Skin epidermis (tissue), 12 donors: ENCODE measurements at regions not wholly inside any gene's neighbourhood (a gene's known extent, or its start where the extent isn't known, plus 50 kb on each side); places are given as distances from the start of the nearest gene placed in this dataset.

Source experiments
- H3K27ac ChIP-seq, 21 experiments: fragments of 200-600 bp; sonication (generic) in 11 of 21; one replicate each; pipeline ENCODE4 v1.5.0; 2020; ENCODE audit warnings: mild to moderate bottlenecking in 3 of 21, inconsistent platforms in 2 of 21, moderate library complexity in 2 of 21
- H3K4me3 ChIP-seq, 7 experiments: fragments of 200-600 bp; sonication (generic) in 2 of 7; one replicate each; pipeline ENCODE4 v1.5.0; 2020; ENCODE audit warnings: inconsistent platforms in 2 of 7, mild to moderate bottlenecking in 2 of 7, moderate library complexity in 1 of 7

GRCh38 chr13:109672545-109672944 is 113.8 kb downstream of the IRS2 start:
- Histone ChIP-seq H3K4me3 (no peak overlapping the region), H3K27ac (no peak overlapping the region)

DNA sequence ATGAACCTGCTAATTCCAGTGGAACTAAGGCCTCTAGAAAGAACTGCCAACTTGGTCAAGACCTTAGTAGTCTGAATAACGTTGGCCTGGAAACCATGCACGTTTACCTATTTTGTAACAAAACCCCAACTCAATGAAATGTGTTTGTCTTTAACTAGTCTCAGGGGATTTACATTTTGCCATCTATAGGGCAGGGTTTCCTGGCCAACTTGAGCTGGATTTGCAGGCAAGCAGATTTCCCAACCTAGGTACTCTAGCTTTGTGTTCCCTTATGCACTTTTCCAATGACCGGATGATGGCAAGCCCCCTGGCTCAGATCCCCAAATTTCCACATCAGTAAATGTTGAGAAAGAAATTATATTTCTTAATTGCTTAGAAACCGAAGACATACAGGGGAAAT is 114.5 kb downstream of the IRS2 start:
- Histone ChIP-seq H3K27ac (no peak overlapping the region), H3K4me3 (no peak overlapping the region)

GRCh38 chr13:109670776-109671175 is 115.6 kb downstream of the IRS2 start:
- Histone ChIP-seq H3K27ac (no peak overlapping the region), H3K4me3 (no peak overlapping the region)

DNA sequence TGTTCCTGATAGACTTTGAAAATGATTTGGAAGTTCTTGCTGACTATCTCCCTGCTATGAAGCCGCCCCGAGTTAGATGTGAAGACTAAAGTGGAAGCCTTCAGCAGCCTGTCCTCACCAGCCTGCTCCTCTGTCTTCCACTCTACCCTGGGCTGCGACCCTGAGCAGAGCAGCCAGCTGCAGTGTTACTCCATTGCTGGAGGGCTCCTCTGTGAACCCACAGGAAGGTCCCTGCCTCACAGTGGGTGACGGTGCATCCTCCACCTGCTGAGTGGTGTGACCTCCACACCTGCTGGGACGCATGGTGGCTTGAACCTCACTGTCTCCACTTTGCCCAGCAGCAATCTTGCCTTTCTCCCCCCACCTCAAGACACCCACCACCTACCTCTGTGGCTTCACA is 116.4 kb downstream of the IRS2 start:
- H3K27ac ChIP-seq = no peak overlapping the region
- no peak overlapping the region for H3K4me3 ChIP-seq

- Histone ChIP-seq H3K4me3 (no peak overlapping the region), H3K27ac (no peak overlapping the region)
Measured at GRCh38 chr13:109669234-109669612, 117.2 kb downstream of the IRS2 start.

DNA sequence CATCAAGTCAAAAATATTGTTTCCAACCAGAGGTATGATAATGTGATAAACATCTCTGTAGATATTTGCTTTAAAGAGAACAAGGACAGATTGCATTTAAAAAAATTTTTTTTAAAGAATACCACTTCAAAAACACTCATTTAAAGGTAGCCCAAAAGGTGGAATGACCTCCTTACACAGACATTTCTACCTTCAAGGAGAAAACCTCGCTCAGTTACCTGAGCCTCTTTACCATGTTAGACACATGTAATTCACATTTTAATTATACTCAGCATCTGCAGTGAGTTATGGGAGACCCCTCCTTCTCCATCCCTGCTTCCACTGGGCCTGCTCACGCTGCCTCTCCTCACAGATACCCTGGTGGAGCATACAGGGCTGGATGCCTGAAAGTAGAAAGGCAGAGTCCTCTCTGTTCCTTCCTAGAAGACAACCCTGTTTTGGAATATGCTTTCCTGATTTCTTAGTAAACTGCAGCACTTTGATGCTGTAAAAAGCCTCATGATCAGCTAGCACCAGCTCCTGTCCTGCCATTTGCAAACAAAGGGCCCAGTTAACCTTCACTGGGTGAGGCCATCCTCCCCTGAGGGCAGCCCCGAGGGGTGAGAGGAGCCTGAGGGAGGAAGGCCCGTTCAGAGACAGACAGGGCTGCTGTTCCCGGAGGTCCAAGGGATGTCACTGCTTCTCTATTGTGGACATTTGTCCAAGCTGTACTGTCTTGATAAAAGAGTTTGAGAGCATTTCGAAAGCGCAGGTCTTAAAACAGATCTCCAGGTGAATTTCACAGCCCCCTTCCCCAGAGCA is 117.8 kb downstream of the IRS2 start:
- peak overlapping the region in 1 of 21 experiments; percentile 30 for H3K27ac ChIP-seq

GRCh38 chr13:109667807-109668291 is 118.5 kb downstream of the IRS2 start:
- H3K4me3 ChIP-seq = no peak overlapping the region
- no peak overlapping the region for H3K27ac ChIP-seq

More for the DNA sequence above, 117.8 kb downstream of the IRS2 start:
- H3K4me3 ChIP-seq = no peak overlapping the region

- Histone ChIP-seq H3K4me3 (no peak overlapping the region), H3K27ac (no peak overlapping the region)
Measured at GRCh38 chr13:109667056-109667455, 119.3 kb downstream of the IRS2 start.

- H3K4me3 ChIP-seq = no peak overlapping the region
- no peak overlapping the region for H3K27ac ChIP-seq
Measured at GRCh38 chr13:109666656-109667055, 119.7 kb downstream of the IRS2 start.

DNA sequence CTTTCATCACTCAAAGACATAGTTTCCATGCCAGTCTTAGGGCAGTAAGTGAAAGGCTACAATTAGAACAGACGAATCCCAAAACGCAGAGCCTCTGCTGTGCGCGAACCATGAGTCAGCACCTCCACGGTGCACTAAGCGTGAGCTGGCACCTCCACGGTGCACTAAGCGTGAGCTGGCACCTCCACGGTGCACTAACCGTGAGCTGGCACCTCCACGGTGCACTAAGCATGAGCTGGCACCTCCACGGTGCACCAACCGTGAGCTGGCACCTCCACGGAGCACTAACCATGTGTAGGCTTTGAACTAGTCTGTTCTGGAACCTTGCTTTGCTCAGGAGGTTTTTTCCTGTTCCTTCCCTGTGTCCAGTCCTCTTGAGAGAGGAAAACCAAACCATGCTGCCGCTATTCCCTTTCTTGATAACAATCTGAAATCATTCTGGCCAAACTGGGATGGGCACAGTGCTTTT is 120.6 kb downstream of the IRS2 start:
- Histone ChIP-seq H3K27ac (no peak overlapping the region), H3K4me3 (no peak overlapping the region)

DNA sequence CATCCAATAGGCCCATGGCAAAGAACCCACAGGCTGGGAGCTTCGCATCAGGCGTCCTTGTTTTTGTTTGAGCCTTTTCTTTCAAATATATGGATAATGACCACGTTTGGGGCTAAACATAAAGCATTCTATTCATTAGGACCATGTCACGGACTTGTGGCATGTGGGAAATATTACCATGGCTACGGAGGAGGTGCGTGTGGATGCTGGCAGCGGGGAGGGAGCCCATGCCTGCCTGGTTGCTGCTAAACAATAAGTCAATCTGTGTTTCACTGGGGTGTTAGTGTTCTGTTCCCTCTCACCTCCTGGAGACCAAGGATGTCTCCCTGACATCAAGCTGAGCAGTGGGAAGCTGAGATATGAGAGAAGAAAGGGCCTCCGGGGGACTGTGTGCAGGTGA is 121.1 kb downstream of the IRS2 start:
- H3K4me3 ChIP-seq = no peak overlapping the region
- no peak overlapping the region for H3K27ac ChIP-seq

DNA sequence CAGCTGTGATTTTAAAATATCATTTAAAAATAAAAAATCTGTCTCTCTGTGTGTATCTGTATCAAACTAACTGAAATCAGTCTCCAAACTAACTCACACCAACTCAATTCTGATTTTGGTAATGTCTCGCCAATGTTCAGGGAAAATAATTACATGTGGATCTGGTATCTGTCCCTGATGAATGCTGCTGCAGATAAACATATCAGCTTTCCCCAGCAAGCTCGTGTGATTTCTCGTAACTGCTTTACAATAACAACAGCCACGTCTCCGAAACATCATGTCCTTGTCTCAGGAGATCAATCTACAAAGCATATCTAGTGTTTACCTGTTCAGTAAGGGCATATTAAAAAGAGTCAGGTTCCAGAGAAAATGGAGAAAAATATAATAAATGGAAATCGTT is 129.0 kb downstream of the IRS2 start:
- no peak overlapping the region for H3K4me3 ChIP-seq
- H3K27ac ChIP-seq = peak overlapping the region in 1 of 21 experiments; percentile 82

DNA sequence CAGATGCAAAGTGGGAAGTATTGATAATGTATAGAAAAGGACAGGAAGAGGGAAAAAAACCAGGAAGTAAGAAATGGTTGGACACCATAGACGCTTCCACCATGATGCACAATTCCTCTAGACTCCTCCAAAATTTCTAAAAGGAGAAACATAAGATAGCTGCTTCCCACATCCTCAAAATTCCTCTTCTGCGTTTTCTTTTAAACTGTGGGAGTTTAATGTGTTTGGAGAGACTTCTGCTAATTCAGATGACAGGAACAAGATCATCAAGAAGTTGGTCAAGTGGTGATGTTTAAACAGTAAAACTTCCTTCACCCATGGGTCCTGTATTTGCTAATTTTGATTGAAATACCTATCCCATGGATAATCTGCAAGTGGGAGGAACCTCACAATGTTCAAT is 130.2 kb downstream of the IRS2 start:
- Histone ChIP-seq H3K4me3 (no peak overlapping the region), H3K27ac (peak overlapping the region in 9 of 21 experiments; percentile 22 to 82 (median 45))

DNA sequence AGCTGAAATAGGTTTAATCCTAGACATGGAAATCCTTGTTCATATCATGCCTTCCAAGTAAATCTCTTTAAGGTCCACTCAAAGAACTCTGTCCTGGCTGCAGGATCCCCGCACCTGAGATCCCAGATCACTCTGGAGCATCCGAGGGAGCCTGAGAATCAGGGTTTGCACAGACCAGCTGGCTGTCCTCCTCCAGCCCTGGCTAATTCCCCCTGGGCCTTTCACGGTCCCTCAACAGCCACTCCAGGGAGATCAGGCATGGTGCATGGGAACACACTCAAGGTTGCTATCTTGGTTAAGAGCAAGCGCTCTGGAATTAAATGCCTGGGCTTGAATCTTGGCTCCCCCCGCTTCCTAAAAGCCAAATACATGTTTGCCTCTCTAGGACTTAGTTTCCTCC is 130.8 kb downstream of the IRS2 start:
- Histone ChIP-seq H3K4me3 (no peak overlapping the region), H3K27ac (peak overlapping the region in 15 of 21 experiments; percentile 15 to 82 (median 39))

DNA sequence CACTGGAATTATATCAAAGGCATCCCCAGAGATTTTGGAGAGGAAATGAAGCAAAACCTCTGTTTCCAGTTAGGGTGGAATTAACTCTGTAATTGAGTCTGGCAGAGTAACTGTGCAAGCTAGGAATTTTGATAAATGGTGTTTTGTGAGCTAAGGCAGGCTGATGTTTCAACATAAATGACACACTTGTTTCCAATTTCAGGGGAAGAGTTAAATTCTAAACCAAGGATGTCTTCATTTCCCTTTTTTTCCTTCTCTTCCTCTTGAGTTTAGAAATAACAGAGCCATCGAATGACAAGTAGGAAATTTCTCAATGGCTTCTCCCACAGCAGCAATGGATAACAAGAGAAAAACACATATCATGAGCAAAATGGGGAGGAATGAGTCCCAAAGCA is 131.2 kb downstream of the IRS2 start:
- no peak overlapping the region for H3K4me3 ChIP-seq
- H3K27ac ChIP-seq = peak overlapping the region in 11 of 21 experiments; percentile 22 to 82 (median 42)

DNA sequence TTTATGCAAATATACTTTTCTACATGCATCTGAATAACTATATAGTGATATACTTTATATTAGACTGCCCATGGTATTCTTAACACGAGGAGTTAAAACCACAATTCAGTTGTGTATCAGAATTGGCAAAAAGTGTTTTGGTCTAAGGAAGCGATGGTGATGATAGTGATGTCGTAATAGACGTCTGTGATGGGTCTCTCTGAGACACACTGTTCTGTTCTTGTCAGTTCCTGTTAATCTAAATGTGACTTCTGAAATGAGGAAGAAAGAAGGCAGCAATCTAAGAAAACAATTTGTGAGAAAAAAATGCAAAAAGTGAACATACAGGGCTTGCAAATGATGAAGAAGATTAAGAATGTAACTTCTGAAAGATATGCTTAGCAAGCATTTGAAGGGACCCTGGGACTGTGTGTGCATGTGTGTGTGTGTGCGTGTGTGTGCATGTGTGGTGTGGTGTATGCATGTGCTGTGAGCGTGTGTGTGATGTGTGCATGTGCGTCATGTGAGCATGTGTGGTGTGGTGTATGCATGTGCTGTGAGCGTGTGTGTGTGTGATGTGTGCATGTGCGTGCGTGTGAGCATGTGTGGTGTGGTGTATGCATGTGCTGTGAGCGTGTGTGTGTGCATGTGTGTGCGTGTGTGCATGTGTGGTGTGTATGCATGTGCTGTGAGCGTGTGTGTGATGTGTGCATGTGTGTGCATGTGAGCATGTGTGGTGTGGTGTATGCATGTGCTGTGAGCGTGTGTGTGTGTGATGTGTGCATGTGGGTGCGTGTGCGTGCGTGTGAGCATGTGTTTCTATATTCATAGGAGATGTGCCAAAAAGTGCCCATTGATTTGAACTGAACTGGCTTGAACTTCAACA is 131.8 kb downstream of the IRS2 start:
- Histone ChIP-seq H3K27ac (peak overlapping the region in 9 of 21 experiments; percentile 22 to 82 (median 32)), H3K4me3 (no peak overlapping the region)

DNA sequence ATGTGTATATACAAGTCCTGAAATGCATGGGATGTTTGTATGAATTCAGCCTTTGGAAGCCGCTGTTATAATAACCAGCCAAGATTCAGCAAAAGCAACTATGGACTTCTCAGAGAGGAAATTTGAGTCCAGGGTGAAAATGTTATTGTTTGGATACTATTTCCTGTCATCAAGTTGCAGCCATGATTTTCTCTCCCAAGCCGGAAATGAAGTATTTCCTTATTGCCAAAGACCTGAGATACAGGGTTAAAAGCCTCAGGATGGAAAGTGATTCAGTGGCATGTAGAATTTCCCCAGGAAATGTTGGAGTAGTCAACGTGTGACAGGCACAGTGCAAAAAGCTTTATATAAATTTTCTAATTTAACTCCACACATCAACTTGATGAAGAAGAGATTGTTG is 133.9 kb downstream of the IRS2 start:
- Histone ChIP-seq H3K4me3 (no peak overlapping the region), H3K27ac (peak overlapping the region in 5 of 21 experiments; percentile 9 to 49 (median 16))

DNA sequence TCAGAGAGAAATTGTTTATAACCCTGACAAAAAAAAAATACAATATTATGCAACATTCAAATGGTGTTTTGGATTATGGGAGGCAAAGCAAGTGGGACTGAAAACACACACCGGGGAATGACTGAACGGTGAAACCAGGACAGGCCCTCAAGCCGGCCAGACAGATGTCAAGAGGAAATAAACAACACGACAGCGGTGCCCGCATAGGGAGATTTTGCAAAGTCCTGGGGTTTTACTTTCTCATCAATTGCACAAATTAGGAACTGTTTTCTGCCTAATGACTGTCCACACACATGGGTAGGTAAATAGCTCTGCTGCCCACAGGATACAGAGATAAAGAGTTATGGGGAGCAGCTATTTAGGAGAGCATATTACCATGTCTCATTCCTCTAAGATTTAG is 134.5 kb downstream of the IRS2 start:
- H3K4me3 ChIP-seq = no peak overlapping the region
- peak overlapping the region in 4 of 21 experiments; percentile 7 to 49 (median 27) for H3K27ac ChIP-seq

GRCh38 chr13:109651311-109651710 is 135.1 kb downstream of the IRS2 start:
- Histone ChIP-seq H3K27ac (peak overlapping the region in 2 of 21 experiments; percentile 41 to 49), H3K4me3 (no peak overlapping the region)

DNA sequence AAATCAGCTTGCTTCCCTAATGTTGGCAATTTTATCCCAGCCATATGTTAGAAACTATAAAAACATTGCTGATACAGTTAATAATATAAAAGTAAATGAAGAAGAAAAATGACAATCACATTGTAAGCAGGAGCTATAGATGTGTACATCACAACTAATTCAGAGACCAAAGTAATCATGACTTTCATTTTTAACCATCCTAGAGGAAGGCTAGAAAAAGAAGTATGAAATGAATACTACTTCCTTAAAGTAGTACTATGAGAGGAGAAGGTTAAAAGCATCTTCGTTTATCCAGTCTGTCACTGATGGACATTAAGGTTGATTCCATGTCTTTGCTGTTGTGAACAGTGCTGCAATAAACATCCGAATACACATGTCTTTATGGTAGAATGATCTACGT is 135.5 kb downstream of the IRS2 start:
- H3K4me3 ChIP-seq = no peak overlapping the region
- H3K27ac ChIP-seq = no peak overlapping the region

DNA sequence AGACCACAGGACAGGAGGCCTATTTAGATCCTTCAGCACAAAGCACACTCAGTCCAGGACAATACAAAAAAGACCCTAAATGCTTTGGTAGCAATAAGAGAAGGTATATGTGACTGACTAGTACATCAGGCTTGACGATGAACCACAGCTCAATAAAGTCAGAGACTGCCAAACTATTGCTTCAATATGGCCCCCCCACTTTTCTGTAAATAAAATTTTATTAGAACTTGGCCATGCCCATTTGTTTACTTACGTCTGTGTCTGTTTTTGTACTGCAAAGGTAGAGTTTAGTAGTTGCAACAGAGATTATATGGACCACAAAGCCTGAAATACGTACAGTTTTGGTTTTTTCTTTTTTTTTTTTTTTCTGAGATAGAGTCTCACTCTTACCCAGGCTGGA is 136.7 kb downstream of the IRS2 start:
- Histone ChIP-seq H3K27ac (no peak overlapping the region), H3K4me3 (no peak overlapping the region)
